Lower leg skin (tissue), 4 donors: ENCODE measurements at regions not wholly inside any gene's neighbourhood (a gene's known extent, or its start where the extent isn't known, plus 50 kb on each side); places are given as distances from the start of the nearest gene placed in this dataset.

Experiments used
- DNase-seq, 2 donors: peaks; one replicate each; pipeline ENCODE4 v3.0.0-alpha.2; 2019; ENCODE audit warnings: low spot score in 2 of 2
- H3K4me3 ChIP-seq: fragments of 200-600 bp; sonication (generic); 2 replicates; pipeline ENCODE4 v1.5.1; 2017; ENCODE audit warnings: mild to moderate bottlenecking, low read depth; ENCODE audit not compliant: poor library complexity, severe bottlenecking
- CTCF ChIP-seq, 3 donors: fragments of 450-650 bp; IDR thresholded peaks; one replicate each; pipeline ENCODE4 v1.5.1; 2016; ENCODE audit warnings: antibody characterized with exemption in 3 of 3, mild to moderate bottlenecking in 3 of 3, moderate library complexity in 2 of 3
- POLR2A ChIP-seq, 2 donors: fragments of 450-650 bp; IDR thresholded peaks; one replicate each; pipeline ENCODE4 v1.6.1; 2016 to 2017; ENCODE audit warnings: antibody characterized with exemption in 2 of 2, mild to moderate bottlenecking in 1 of 2, moderate library complexity in 1 of 2
- WGBS, 2 donors: methylation state at CpG; one replicate each; pipeline ENCODE4 v1.1.5; 2018; 5-methylcytosine and 5-hydroxymethylcytosine counted together
- intact Hi-C: fragments of 100-400 bp; cut with DNase I; formaldehyde crosslinking; loops from one replicate; pipeline ENCODE4 v1.15.0; 2023; ENCODE audit warnings: low total_unique reads

- TF ChIP-seq CTCF (IDR thresholded peaks at IDR 0.05) = no peak
- TF ChIP-seq POLR2A (IDR thresholded peaks at IDR 0.05) = no peak
- DNase-seq = no peak
- intact Hi-C loops = no loop called here
- H3K4me3 ChIP-seq = no peak overlapping the region
- 84 to 95% methylated on average over 2 of the region's 2 CpGs for WGBS, 2 donors
Observed at GRCh38 chr11:128093689-128094088, 493.7 kb downstream of the ETS1 start.

- intact Hi-C loops = no loop called here
- 87 to 97% methylated on average over 1 of the region's 1 CpG for WGBS, 2 donors
- H3K4me3 ChIP-seq = no peak overlapping the region
- TF ChIP-seq POLR2A (IDR thresholded peaks at IDR 0.05) = no peak
- no peak for DNase-seq
Observed at GRCh38 chr11:128089962-128090361, 497.4 kb downstream of the ETS1 start.

- 93 to 97% methylated on average over 2 of the region's 2 CpGs for WGBS, 2 donors
- H3K4me3 ChIP-seq = no peak overlapping the region
Observed at GRCh38 chr11:128086794-128087193, 500.6 kb downstream of the ETS1 start.

GRCh38 chr11:128085276-128085675 is 502.1 kb downstream of the ETS1 start:
- no peak for TF ChIP-seq POLR2A (IDR thresholded peaks at IDR 0.05)
- no peak for TF ChIP-seq CTCF (IDR thresholded peaks at IDR 0.05)
- DNase-seq = no peak
- WGBS, 2 donors = 0 to 52% methylated on average over 1 of the region's 1 CpG
- intact Hi-C loops = no loop called here
- H3K4me3 ChIP-seq = no peak overlapping the region

More at GRCh38 chr11:128086794-128087193, 500.6 kb downstream of the ETS1 start:
- DNase-seq = no peak
- no peak for TF ChIP-seq POLR2A (IDR thresholded peaks at IDR 0.05)
- no peak for TF ChIP-seq CTCF (IDR thresholded peaks at IDR 0.05)
- intact Hi-C loops = no loop called here

- H3K4me3 ChIP-seq = no peak overlapping the region
- intact Hi-C loops = no loop called here
- TF ChIP-seq CTCF (IDR thresholded peaks at IDR 0.05) (no peak), POLR2A (IDR thresholded peaks at IDR 0.05) (no peak)
- WGBS, 2 donors = 84 to 92% methylated on average over 2 of the region's 2 CpGs
- DNase-seq = no peak
Observed at GRCh38 chr11:128082574-128082973, 504.8 kb downstream of the ETS1 start.

GRCh38 chr11:128069665-128070064 is 517.7 kb downstream of the ETS1 start:
- 40% methylated on average over 2 of the region's 2 CpGs for WGBS, 2 donors
- intact Hi-C loops = no loop called here
- H3K4me3 ChIP-seq = no peak overlapping the region
- DNase-seq = no peak
- no peak for TF ChIP-seq POLR2A (IDR thresholded peaks at IDR 0.05)
- no peak for TF ChIP-seq CTCF (IDR thresholded peaks at IDR 0.05)
